MCF 10A (cell line): ENCODE measurements at regions not wholly inside any gene's neighbourhood (a gene's known extent, or its start where the extent isn't known, plus 50 kb on each side); places are given as distances from the start of the nearest gene placed in this dataset.

Experiments used
- BruUV-seq: library from RNA; stranded (reverse); fragments of 400-500 nt; replicated peaks from 2 replicates; lab custom pipeline; 2021; lab: Mats Ljungman, UMichigan
- CTCF ChIA-PET: fragments of 300-600 bp; sonication (Branson Sonifier 250); formaldehyde crosslinking; extraction: SDS; loops from one replicate; lab custom pipeline; 2021; ENCODE audit warnings: antibody characterized with exemption, inconsistent platforms; lab: Yijun Ruan, JAX
- POLR2A ChIA-PET: fragments of 300-600, 350-650 bp; sonication (Branson Sonifier 250); formaldehyde crosslinking; extraction: SDS; loops from one replicate; lab custom pipeline; 2020; ENCODE audit warnings: antibody characterized with exemption, inconsistent platforms; lab: Yijun Ruan, JAX
- DNase-seq: peaks from one replicate; pipeline ENCODE4 v3.0.0-alpha.2; 2018; ENCODE audit not compliant: unreplicated experiment
- H3K27ac Mint-ChIP-seq: one replicate; pipeline ENCODE4 v1.8.0; 2022; ENCODE audit warnings: mild to moderate bottlenecking, low read depth, mixed read lengths; ENCODE audit not compliant: unreplicated experiment
- H3K27me3 Mint-ChIP-seq: one replicate; pipeline ENCODE4 v1.8.0; 2022; ENCODE audit warnings: mixed read lengths; ENCODE audit not compliant: insufficient read depth, unreplicated experiment
- H3K36me3 Mint-ChIP-seq: one replicate; pipeline ENCODE4 v1.8.0; 2022; ENCODE audit warnings: mild to moderate bottlenecking, moderate library complexity, mixed read lengths; ENCODE audit not compliant: insufficient read depth, unreplicated experiment
- H3K4me1 Mint-ChIP-seq: one replicate; pipeline ENCODE4 v1.8.0; 2022; ENCODE audit warnings: mixed read lengths; ENCODE audit not compliant: insufficient read depth, unreplicated experiment
- H3K4me3 Mint-ChIP-seq: one replicate; pipeline ENCODE4 v1.8.0; 2022; ENCODE audit warnings: mild to moderate bottlenecking, moderate library complexity, mixed read lengths; ENCODE audit not compliant: unreplicated experiment
- H3K9me3 Mint-ChIP-seq: one replicate; pipeline ENCODE4 v1.8.0; 2022; ENCODE audit warnings: mixed read lengths; ENCODE audit not compliant: unreplicated experiment
- intact Hi-C: fragments of 100-400 bp; cut with micrococcal nuclease; formaldehyde crosslinking; loops from 2 replicates; pipeline ENCODE4 v1.14.1; 2022
- TF ChIP-seq, protein P1 (sequence below): fragments of 200-600 bp; IDR thresholded peaks from one replicate; pipeline ENCODE4 v1.8.0; 2022; ENCODE audit warnings: antibody characterized with exemption, mild to moderate bottlenecking; ENCODE audit not compliant: unreplicated experiment

DNA sequence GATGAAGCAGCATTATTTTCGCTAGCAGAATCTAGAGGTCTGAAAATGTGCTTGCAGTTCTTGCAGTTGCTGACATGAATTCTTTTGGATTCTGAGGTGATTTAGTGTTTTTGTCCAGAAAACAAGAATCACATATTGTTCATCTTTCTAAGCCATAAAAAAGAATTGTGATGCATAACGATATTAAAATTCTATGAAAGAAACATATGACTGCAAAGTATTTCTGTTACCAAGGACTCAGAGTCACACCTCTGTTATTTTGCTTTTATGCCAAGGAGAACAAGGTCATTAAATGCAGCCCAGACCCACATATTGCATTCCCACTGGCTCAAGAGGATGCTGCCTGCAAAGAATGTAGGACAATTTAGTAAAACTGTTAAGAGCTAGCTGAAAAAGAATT is 299.8 kb upstream of the GPR149 start:
- ChIA-PET POLR2A (interaction anchor here (1.5 kb wide), 1 partner anchor 405 kb away, joined by 3 read pairs; the partner anchor contains the start of gene DHX36), CTCF (interaction anchor here (0.6 to 2.5 kb wide), 6 partner anchors 395 to 874 kb away, joined by 3 to 9 read pairs (median 6); partner anchors contain the start of gene DHX36)
- BruUV-seq = no TSS peak
- DNase-seq = no peak
- no peak overlapping the region for H3K4me3 Mint-ChIP-seq
- H3K27ac Mint-ChIP-seq = no peak overlapping the region
- TF ChIP-seq, protein P1, sequence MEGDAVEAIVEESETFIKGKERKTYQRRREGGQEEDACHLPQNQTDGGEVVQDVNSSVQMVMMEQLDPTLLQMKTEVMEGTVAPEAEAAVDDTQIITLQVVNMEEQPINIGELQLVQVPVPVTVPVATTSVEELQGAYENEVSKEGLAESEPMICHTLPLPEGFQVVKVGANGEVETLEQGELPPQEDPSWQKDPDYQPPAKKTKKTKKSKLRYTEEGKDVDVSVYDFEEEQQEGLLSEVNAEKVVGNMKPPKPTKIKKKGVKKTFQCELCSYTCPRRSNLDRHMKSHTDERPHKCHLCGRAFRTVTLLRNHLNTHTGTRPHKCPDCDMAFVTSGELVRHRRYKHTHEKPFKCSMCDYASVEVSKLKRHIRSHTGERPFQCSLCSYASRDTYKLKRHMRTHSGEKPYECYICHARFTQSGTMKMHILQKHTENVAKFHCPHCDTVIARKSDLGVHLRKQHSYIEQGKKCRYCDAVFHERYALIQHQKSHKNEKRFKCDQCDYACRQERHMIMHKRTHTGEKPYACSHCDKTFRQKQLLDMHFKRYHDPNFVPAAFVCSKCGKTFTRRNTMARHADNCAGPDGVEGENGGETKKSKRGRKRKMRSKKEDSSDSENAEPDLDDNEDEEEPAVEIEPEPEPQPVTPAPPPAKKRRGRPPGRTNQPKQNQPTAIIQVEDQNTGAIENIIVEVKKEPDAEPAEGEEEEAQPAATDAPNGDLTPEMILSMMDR = no peak
- H3K27me3 Mint-ChIP-seq = no peaks in the 10 kb centered on the region
- intact Hi-C loops = loop anchor here (1.0 kb wide), 1 partner anchor 394 kb away; no protein-coding TSS in a partner anchor
- H3K36me3 Mint-ChIP-seq = no peaks in the 10 kb centered on the region
- H3K9me3 Mint-ChIP-seq = no peaks in the 10 kb centered on the region
- no peaks in the 10 kb centered on the region for H3K4me1 Mint-ChIP-seq

DNA sequence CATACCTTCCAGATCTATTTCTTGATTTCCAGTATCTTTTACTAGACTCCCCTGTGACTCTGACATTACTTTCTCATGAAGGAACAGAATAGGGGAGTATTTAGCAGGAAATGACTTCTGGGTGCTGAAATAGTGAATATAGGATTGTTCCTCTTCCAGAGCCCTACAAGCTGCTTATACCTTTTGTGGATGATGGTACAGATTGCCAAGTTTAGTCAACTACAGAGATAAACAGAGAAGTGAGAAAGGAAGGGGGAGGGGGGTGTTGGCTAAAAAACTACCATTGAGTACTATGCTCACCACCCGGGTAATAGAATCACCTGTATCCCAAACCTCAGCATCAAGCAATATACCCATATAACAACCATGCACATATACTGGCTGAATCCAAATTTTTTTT is 298.3 kb upstream of the GPR149 start:
- H3K36me3 Mint-ChIP-seq = no peaks in the 10 kb centered on the region
- BruUV-seq = no TSS peak

DNA sequence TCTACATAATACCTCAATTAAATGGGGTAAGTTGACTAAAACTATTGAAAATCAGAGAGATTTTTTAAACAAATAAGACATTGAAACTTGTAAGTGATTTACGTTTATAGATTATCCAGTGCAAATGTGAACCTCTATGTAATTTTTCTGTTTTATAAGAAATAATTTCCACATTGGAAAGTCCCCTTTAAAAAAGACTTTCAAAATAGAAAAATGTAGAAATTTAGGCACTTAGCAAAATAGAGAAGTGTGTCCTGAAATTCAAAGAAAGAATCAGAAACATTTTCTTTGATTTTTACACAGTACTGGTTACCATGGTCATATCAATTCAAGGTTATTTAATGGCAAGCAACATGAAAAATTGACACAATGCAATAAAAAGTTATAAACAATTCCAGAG is 290.9 kb upstream of the GPR149 start:
- Mint-ChIP-seq H3K27ac (no peak overlapping the region), H3K4me1 (no peaks in the 10 kb centered on the region), H3K36me3 (no peaks in the 10 kb centered on the region), H3K27me3 (no peaks in the 10 kb centered on the region), H3K9me3 (no peaks in the 10 kb centered on the region), H3K4me3 (no peak overlapping the region)
- intact Hi-C loops = no loop called here
- BruUV-seq = no TSS peak
- TF ChIP-seq, protein P1 = no peak
- ChIA-PET POLR2A (no interaction called here), CTCF (interaction anchor here (0.6 kb wide), 1 partner anchor 10 kb away, joined by 3 read pairs; no protein-coding TSS in a partner anchor)
- DNase-seq = no peak

More for the DNA sequence above, 298.3 kb upstream of the GPR149 start:
- Mint-ChIP-seq H3K4me3 (no peak overlapping the region), H3K4me1 (no peaks in the 10 kb centered on the region), H3K27me3 (no peaks in the 10 kb centered on the region), H3K27ac (no peak overlapping the region), H3K9me3 (no peaks in the 10 kb centered on the region)
- CTCF ChIA-PET = interaction anchor here (0.7 kb wide), 1 partner anchor 984 kb away, joined by 3 read pairs; no protein-coding TSS in a partner anchor
- intact Hi-C loops = no loop called here
- POLR2A ChIA-PET = no interaction called here
- TF ChIP-seq, protein P1 = no peak
- no peak for DNase-seq

DNA sequence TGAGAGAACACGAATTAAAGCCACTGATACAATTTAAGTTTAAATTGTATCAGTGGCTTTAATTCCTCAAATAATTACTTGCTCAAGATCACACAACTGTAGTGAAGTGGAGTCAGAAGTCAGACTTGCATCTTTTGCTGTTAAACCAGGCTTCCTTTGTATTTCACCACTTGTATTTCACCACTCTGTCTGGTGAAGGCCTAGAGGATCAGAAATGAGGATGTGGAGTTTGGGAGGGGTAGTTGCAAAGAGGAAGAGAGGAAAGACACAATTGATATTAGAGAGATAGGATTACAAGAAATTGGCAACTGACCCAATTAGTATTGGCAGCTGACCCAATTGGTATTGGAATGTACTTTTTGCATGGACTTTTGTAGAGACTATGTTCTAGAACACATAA is 288.1 kb upstream of the GPR149 start:
- Mint-ChIP-seq H3K9me3 (no peaks in the 10 kb centered on the region), H3K27me3 (no peaks in the 10 kb centered on the region), H3K4me3 (no peak overlapping the region), H3K36me3 (no peaks in the 10 kb centered on the region), H3K27ac (no peak overlapping the region), H3K4me1 (no peaks in the 10 kb centered on the region)
- intact Hi-C loops = no loop called here
- no TSS peak for BruUV-seq
- ChIA-PET POLR2A (interaction anchor here (0.7 kb wide), 1 partner anchor 15 kb away, joined by 3 read pairs; no protein-coding TSS in a partner anchor), CTCF (no interaction called here)
- DNase-seq = no peak
- TF ChIP-seq, protein P1 = no peak
